Neural cell (in vitro differentiated cells): ENCODE measurements at regions not wholly inside any gene's neighbourhood (a gene's known extent, or its start where the extent isn't known, plus 50 kb on each side); places are given as distances from the start of the nearest gene placed in this dataset.

ENCODE experiments used
- H2AFZ ChIP-seq: fragments of 200-600, 300-800 bp; sonication (generic), shearing (Covaris generic); 2 replicates; pipeline ENCODE4 v1.6.0; 2014; ENCODE audit warnings: low read depth, mild to moderate bottlenecking, antibody characterized with exemption, low read length, moderate library complexity
- H3F3A ChIP-seq: fragments of 200-600 bp; shearing (Covaris generic); 2 replicates; pipeline ENCODE4 v1.6.1; 2016; ENCODE audit warnings: mild to moderate bottlenecking, moderate library complexity, mixed read lengths, antibody characterized with exemption, low read length; ENCODE audit not compliant: insufficient read depth, poor library complexity, severe bottlenecking
- H3K27ac ChIP-seq: fragments of 200-600, 300-800 bp; sonication (generic), shearing (Covaris generic); 2 replicates; pipeline ENCODE4 v1.5.1; 2014; ENCODE audit warnings: mild to moderate bottlenecking, low read length, moderate library complexity
- H3K27me3 ChIP-seq: fragments of 300-800, 200-600 bp; sonication (generic), shearing (Covaris generic); 2 replicates; pipeline ENCODE4 v1.6.0; 2014; ENCODE audit warnings: mild to moderate bottlenecking, low read depth, low read length, moderate library complexity; ENCODE audit not compliant: insufficient read depth
- H3K36me3 ChIP-seq: fragments of 300-800, 200-600 bp; sonication (generic), shearing (Covaris generic); 2 replicates; pipeline ENCODE4 v1.5.1; 2014; ENCODE audit warnings: mild to moderate bottlenecking, antibody characterized with exemption, low read length, moderate library complexity; ENCODE audit not compliant: insufficient read depth
- H3K4me2 ChIP-seq: fragments of 300-800, 200-600 bp; sonication (generic), shearing (Covaris generic); 2 replicates; pipeline ENCODE4 v1.6.0; 2014; ENCODE audit warnings: mild to moderate bottlenecking, low read length
- H3K4me3 ChIP-seq: fragments of 300-800, 200-600 bp; sonication (generic), shearing (Covaris generic); 2 replicates; pipeline ENCODE4 v1.5.1; 2014; ENCODE audit warnings: mild to moderate bottlenecking, low read length, moderate library complexity
- H3K79me2 ChIP-seq: fragments of 200-600 bp; shearing (Covaris generic); replicated peaks from 2 replicates; pipeline ENCODE4 v1.6.0; 2014; ENCODE audit warnings: mild to moderate bottlenecking, low read length, moderate library complexity; ENCODE audit not compliant: insufficient read depth
- H3K9ac ChIP-seq: fragments of 300-800, 200-600 bp; sonication (generic), shearing (Covaris generic); 2 replicates; pipeline ENCODE4 v1.6.1; 2016; ENCODE audit warnings: mild to moderate bottlenecking, low read length, mixed read lengths
- H3K9me2 ChIP-seq: fragments of 200-600 bp; shearing (Covaris generic); 2 replicates; pipeline ENCODE4 v1.6.1; 2016; ENCODE audit warnings: mild to moderate bottlenecking, low read length, mixed read lengths; ENCODE audit not compliant: insufficient read depth
- H3K9me3 ChIP-seq: fragments of 200-600, 300-800 bp; sonication (generic), shearing (Covaris generic); 2 replicates; pipeline ENCODE4 v1.6.1; 2016; ENCODE audit warnings: mild to moderate bottlenecking, mixed run types, low read length, moderate library complexity, mixed read lengths
- H4K20me1 ChIP-seq: fragments of 200-600 bp; shearing (Covaris generic); 2 replicates; pipeline ENCODE4 v1.6.1; 2016; ENCODE audit warnings: mild to moderate bottlenecking, mixed run types; ENCODE audit not compliant: insufficient read depth
- MXI1 ChIP-seq: fragments of 450-650 bp; conservative IDR thresholded peaks from 2 replicates; pipeline ENCODE4 v1.6.1; 2014; ENCODE audit warnings: antibody characterized with exemption, mild to moderate bottlenecking; ENCODE audit not compliant: poor library complexity, severe bottlenecking
- SMC3 ChIP-seq: fragments of 450-650 bp; conservative IDR thresholded peaks from 2 replicates; pipeline ENCODE4 v1.6.1; 2014; ENCODE audit warnings: antibody characterized with exemption, mild to moderate bottlenecking, moderate library complexity; ENCODE audit not compliant: poor library complexity

- Histone ChIP-seq H3K9me3 (no peaks in the 10 kb centered on the region), H3K9me2 (no peaks in the 10 kb centered on the region), H3F3A (no peaks in the 10 kb centered on the region), H3K4me2 (no peak overlapping the region), H3K79me2 (no peaks in the 10 kb centered on the region), H3K4me3 (no peak overlapping the region), H2AFZ (no peak overlapping the region), H3K27ac (no peak overlapping the region), H3K36me3 (no peaks in the 10 kb centered on the region), H3K9ac (no peak overlapping the region), H3K27me3 (no peaks in the 10 kb centered on the region), H4K20me1 (no peaks in the 10 kb centered on the region)
- no peak for TF ChIP-seq MXI1
Measured at GRCh38 chr12:103249607-103250006, 246.2 kb downstream of the C12orf42 start.

- H3K4me3 ChIP-seq, result no peak overlapping the region
- H3K27ac ChIP-seq, result no peak overlapping the region
- no peaks in the 10 kb centered on the region for H3K9me3 ChIP-seq
- no peaks in the 10 kb centered on the region for H3K79me2 ChIP-seq
- no peaks in the 10 kb centered on the region for H3K9me2 ChIP-seq
- H3K9ac ChIP-seq, result no peak overlapping the region
- H4K20me1 ChIP-seq, result no peaks in the 10 kb centered on the region
- H3K27me3 ChIP-seq, result no peaks in the 10 kb centered on the region
- H3K4me2 ChIP-seq, result no peak overlapping the region
- TF ChIP-seq SMC3, result no peak
- H2AFZ ChIP-seq, result no peak overlapping the region
- no peaks in the 10 kb centered on the region for H3K36me3 ChIP-seq
- no peaks in the 10 kb centered on the region for H3F3A ChIP-seq
Measured at GRCh38 chr12:103250487-103250886, 245.3 kb downstream of the C12orf42 start.
